Spinal cord (tissue), 9 donors: ENCODE measurements at regions not wholly inside any gene's neighbourhood (a gene's known extent, or its start where the extent isn't known, plus 50 kb on each side); places are given as distances from the start of the nearest gene placed in this dataset.
A peak's percentile ranks its signal among the peaks of the same experiment; 100 is the strongest.

Experiments
- DNase-seq, 6 donors: peaks; one replicate each; pipeline versions ENCODE4 v3.0.0 to v3.0.0-alpha.2; 2013 to 2015; ENCODE audit warnings: low spot score in 6 of 6, low read depth in 4 of 6
- H3K27ac ChIP-seq: one replicate; pipeline ENCODE4 v1.5.1; 2013; ENCODE audit warnings: low read depth, low read length, control low read depth
- H3K27me3 ChIP-seq: one replicate; pipeline ENCODE4 v1.6.1; 2013; ENCODE audit warnings: low read length; ENCODE audit not compliant: control insufficient read depth, insufficient read depth
- H3K36me3 ChIP-seq: one replicate; pipeline ENCODE4 v1.6.1; 2013; ENCODE audit warnings: low read length; ENCODE audit not compliant: control insufficient read depth, insufficient read depth
- H3K4me1 ChIP-seq: one replicate; pipeline ENCODE4 v1.6.1; 2013; ENCODE audit warnings: low read length; ENCODE audit not compliant: control insufficient read depth, insufficient read depth
- H3K4me3 ChIP-seq: one replicate; pipeline ENCODE4 v1.5.1; 2013; ENCODE audit warnings: low read depth, low read length, control low read depth
- H3K9me3 ChIP-seq: one replicate; pipeline ENCODE4 v1.6.1; 2013; ENCODE audit warnings: low read length; ENCODE audit not compliant: control insufficient read depth, insufficient read depth
- WGBS: methylation state at CpG from one replicate; pipeline ENCODE4 v1.1.5; 2013; ENCODE audit warnings: missing lambda C conversion rate; ENCODE audit not compliant: insufficient coverage; 5-methylcytosine and 5-hydroxymethylcytosine counted together
- donor health status: healthy.

- no peak for DNase-seq
- H3K9me3 ChIP-seq, result no peaks in the 10 kb centered on the region
- H3K27me3 ChIP-seq, result peaks cover 2% of the 10 kb centered on the region
- H3K4me1 ChIP-seq, result no peaks in the 10 kb centered on the region
- no peaks in the 10 kb centered on the region for H3K36me3 ChIP-seq
- no peak overlapping the region for H3K27ac ChIP-seq
- WGBS, result 97% methylated on average over 3 of the region's 3 CpGs
- no peak overlapping the region for H3K4me3 ChIP-seq
These were observed 280.3 kb downstream of the ELAVL2 start for GRCh38 chr9:23545728-23546127.

GRCh38 chr9:23551311-23551721 is 274.7 kb downstream of the ELAVL2 start:
- 27% methylated on average over 2 of the region's 2 CpGs for WGBS
- no peak overlapping the region for H3K4me3 ChIP-seq
- DNase-seq, result peak in 3 of 6 donors; percentile 40 to 91 (median 82)
- H3K27ac ChIP-seq, result no peak overlapping the region
- H3K36me3 ChIP-seq, result no peaks in the 10 kb centered on the region
- peaks cover 2% of the 10 kb centered on the region for H3K27me3 ChIP-seq
- H3K9me3 ChIP-seq, result no peaks in the 10 kb centered on the region
- H3K4me1 ChIP-seq, result peaks cover 5% of the 10 kb centered on the region

GRCh38 chr9:23551929-23552707 is 273.9 kb downstream of the ELAVL2 start:
- no peaks in the 10 kb centered on the region for H3K9me3 ChIP-seq
- no CpG with 5 or more reads among the region's 5 CpGs for WGBS
- DNase-seq, result no peak
- peaks cover 8% of the 10 kb centered on the region for H3K4me1 ChIP-seq
- H3K36me3 ChIP-seq, result no peaks in the 10 kb centered on the region
- H3K27ac ChIP-seq, result no peak overlapping the region
- no peak overlapping the region for H3K4me3 ChIP-seq
- peaks cover 2% of the 10 kb centered on the region for H3K27me3 ChIP-seq

DNA sequence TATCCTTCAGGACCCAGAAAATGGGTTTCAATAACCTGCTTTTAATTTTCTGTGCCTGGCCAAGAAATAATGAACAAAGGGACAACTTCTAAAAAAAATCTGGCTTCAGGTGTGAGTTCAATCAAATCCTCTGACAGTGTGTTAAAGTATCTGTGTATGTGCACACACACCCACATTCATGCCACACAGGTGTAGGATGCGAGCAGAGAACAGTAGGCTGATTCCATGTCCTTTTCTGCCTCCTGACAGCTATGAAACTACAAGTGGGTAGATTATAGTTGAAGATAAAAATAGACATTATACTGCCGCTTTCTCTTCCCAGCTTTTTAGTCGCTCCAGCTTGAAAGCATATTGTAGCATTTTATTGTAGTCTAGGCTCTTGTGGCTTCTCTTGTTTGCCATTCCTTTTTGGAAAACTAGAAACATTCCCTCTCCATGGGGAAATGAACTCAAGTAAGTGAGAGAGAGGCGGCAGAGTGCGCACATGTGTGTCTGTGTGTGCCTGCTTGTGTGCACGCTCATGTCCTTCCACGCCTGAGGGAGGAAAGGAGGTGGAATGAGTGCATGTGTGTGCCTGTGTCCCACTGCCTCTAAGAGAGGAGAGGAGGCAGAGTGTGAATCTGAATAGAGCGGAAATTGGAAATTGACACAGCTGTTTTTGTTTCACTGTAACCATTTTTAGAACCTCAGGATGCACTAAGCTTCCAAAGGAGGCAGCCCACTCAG is 273.0 kb downstream of the ELAVL2 start:
- Histone ChIP-seq H3K27ac (no peak overlapping the region), H3K27me3 (peaks cover 2% of the 10 kb centered on the region), H3K36me3 (no peaks in the 10 kb centered on the region), H3K4me3 (no peak overlapping the region), H3K9me3 (no peaks in the 10 kb centered on the region), H3K4me1 (peaks cover 8% of the 10 kb centered on the region)
- WGBS, result 71% methylated on average over 4 of the region's 8 CpGs
- peak in 2 of 6 donors; percentile 34 to 41 for DNase-seq

DNA sequence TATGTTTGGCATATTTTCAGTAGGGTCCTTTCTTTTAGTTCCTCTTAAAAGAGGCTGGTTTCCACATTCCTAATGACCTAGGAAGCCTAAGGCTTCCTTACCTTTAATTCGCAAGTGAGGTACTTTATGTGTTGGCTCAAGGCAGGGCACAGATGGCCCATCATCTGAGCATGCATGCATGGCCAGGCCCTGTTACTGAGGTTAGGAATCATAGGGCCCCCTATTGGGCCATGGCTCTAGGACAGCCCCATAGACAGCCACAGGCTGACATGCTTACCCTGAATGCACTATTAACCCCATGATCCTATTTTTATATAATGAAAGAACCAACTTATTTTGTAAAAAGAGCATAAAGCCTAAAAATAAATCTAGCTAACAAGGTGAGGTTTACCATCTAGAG is 271.4 kb downstream of the ELAVL2 start:
- no peak for DNase-seq
- H3K27me3 ChIP-seq, result no peaks in the 10 kb centered on the region
- no peak overlapping the region for H3K27ac ChIP-seq
- WGBS, result 100% methylated on average over 1 of the region's 1 CpG
- no peaks in the 10 kb centered on the region for H3K9me3 ChIP-seq
- H3K4me3 ChIP-seq, result no peak overlapping the region
- H3K36me3 ChIP-seq, result no peaks in the 10 kb centered on the region
- H3K4me1 ChIP-seq, result peaks cover 8% of the 10 kb centered on the region

DNA sequence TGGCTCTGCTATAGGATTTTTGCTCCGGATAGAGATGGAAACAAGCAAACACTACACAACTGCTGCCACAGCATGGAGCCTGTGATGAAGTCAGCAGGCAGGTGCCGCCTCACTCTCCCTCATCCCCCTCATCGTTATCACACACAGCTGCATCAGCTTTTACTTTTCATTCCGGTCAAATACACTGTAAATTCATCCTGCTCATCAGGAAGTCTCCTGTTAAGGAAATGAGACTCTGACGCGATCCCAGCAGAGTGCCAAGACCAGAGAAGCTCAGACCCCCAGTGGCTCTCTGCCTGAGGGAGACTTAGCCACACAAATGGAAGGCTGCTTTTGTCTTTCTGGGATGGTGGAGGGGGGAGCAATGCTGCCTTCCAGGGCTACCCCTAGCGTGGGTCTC is 270.2 kb downstream of the ELAVL2 start:
- H3K36me3 ChIP-seq, result no peaks in the 10 kb centered on the region
- DNase-seq, result peak in 3 of 6 donors; percentile 15 to 77 (median 67)
- no peak overlapping the region for H3K27ac ChIP-seq

GRCh38 chr9:23556459-23556858 is 269.6 kb downstream of the ELAVL2 start:
- Histone ChIP-seq H3K27me3 (no peaks in the 10 kb centered on the region), H3K4me3 (no peak overlapping the region), H3K36me3 (no peaks in the 10 kb centered on the region), H3K4me1 (peaks cover 3% of the 10 kb centered on the region), H3K27ac (no peak overlapping the region), H3K9me3 (no peaks in the 10 kb centered on the region)
- WGBS, result 93% methylated on average over 1 of the region's 1 CpG
- DNase-seq, result peak in 1 of 6 donors; percentile 38

More for the DNA sequence above, 270.2 kb downstream of the ELAVL2 start:
- 3% methylated on average over 3 of the region's 7 CpGs for WGBS
- H3K9me3 ChIP-seq, result no peaks in the 10 kb centered on the region
- peaks cover 8% of the 10 kb centered on the region for H3K4me1 ChIP-seq
- no peak overlapping the region for H3K4me3 ChIP-seq
- no peaks in the 10 kb centered on the region for H3K27me3 ChIP-seq

DNA sequence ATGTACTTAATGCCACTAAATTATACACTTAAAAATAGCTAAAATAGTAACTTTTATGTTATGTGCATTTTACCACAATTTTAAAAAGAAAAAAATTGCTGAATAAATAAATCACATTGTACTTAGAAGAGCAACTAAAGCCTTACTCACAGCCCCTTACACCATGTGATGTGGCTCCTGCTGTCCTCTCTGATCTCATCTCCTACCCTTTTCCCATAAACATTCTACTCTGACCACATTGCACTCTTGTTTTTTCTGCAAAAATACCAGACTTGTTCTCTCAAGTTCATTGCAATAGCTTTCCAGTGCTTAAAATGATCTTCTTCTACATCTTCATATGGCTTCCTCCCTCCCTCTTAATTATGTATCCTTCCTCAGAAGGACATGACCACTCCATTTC is 268.4 kb downstream of the ELAVL2 start:
- Histone ChIP-seq H3K4me3 (no peak overlapping the region), H3K9me3 (no peaks in the 10 kb centered on the region), H3K27me3 (no peaks in the 10 kb centered on the region), H3K36me3 (no peaks in the 10 kb centered on the region), H3K27ac (no peak overlapping the region), H3K4me1 (peaks cover 3% of the 10 kb centered on the region)
- no peak for DNase-seq

GRCh38 chr9:23559522-23559921 is 266.5 kb downstream of the ELAVL2 start:
- WGBS, result 93% methylated on average over 4 of the region's 4 CpGs
- H3K4me3 ChIP-seq, result no peak overlapping the region

GRCh38 chr9:23563517-23563916 is 262.5 kb downstream of the ELAVL2 start:
- peaks cover 3% of the 10 kb centered on the region for H3K4me1 ChIP-seq
- no peak overlapping the region for H3K4me3 ChIP-seq
- H3K27ac ChIP-seq, result no peak overlapping the region
- WGBS, result 80% methylated on average over 1 of the region's 3 CpGs
- peak in 1 of 6 donors; percentile 26 for DNase-seq
- H3K36me3 ChIP-seq, result no peaks in the 10 kb centered on the region
- no peaks in the 10 kb centered on the region for H3K27me3 ChIP-seq
- no peaks in the 10 kb centered on the region for H3K9me3 ChIP-seq

More at GRCh38 chr9:23559522-23559921, 266.5 kb downstream of the ELAVL2 start:
- H3K36me3 ChIP-seq, result no peaks in the 10 kb centered on the region
- H3K27me3 ChIP-seq, result no peaks in the 10 kb centered on the region
- no peaks in the 10 kb centered on the region for H3K9me3 ChIP-seq
- no peak for DNase-seq
- H3K4me1 ChIP-seq, result peaks cover 3% of the 10 kb centered on the region
- no peak overlapping the region for H3K27ac ChIP-seq
